HG03571 (cell line): ENCODE measurements at regions not wholly inside any gene's neighbourhood (a gene's known extent, or its start where the extent isn't known, plus 50 kb on each side); places are given as distances from the start of the nearest gene placed in this dataset.
"Not testable (repeated sequence)": the region's sequence is repeated elsewhere in the genome, so short reads cannot be mapped to it uniquely, and the experiment has no call there.

Experiments
- ATAC-seq: cut with Tn5 transposase; IDR thresholded peaks from one replicate; pipeline ENCODE4 v1.9.1; 2021; ENCODE audit not compliant: unreplicated experiment

DNA sequence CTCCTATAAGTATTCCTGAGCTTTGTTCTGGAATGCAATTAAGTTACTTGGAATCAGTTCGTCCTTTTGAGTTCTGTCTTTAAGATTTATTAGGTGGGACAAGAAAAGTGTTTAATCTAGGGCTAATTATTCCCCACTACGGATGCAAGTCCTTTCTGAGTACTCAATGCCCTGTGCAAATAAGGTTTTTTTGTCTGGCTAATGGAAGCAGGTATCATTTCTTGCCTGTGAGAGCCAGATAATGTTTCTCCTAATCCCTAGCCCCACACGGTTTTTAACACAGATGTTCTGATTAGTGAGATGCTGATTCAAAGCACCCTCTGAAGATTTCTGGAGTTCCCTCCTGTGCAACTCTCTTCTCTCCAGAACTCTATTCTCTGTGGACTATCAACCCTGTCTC is 296.6 kb upstream of the PRICKLE1 start:
- no peak for ATAC-seq

DNA sequence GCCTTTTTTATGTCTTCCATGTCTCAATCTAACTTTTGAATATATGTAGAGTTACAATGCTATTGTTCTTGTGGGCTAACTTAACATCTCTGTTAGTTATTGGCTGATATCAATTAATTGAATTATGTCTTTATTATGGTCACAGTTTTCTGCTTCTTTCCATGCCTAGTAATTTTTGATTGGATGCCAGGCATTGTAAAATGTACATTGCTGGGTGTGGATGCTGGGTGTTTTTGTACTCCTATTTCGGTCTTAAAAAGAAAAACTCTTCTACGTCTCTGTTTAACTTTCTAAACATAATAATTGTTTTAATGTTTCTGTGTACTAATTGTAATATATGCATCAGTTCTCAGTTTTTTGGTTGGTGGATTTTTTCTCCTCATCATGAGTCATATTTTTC is 296.1 kb upstream of the PRICKLE1 start:
- ATAC-seq, result no peak

DNA sequence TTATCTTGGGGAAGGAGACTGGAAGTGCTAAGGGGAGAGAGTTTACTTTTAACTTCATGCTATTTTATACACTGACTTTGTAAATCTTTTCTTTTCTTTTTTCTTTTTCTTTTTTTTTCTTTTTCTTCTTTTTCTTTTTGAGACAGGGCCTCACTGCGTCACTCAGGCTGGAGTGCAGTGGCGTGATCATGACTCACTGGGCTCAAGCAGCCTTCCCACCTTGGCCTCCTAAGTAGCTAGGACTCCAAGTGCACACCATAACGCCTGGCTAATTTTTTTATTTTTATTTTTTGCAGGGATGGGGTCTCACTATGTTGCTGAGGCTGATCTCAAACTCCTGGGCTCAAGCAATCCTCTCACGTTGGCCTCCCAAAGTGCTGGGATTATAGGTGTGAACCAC is 294.6 kb upstream of the PRICKLE1 start:
- no peak for ATAC-seq

DNA sequence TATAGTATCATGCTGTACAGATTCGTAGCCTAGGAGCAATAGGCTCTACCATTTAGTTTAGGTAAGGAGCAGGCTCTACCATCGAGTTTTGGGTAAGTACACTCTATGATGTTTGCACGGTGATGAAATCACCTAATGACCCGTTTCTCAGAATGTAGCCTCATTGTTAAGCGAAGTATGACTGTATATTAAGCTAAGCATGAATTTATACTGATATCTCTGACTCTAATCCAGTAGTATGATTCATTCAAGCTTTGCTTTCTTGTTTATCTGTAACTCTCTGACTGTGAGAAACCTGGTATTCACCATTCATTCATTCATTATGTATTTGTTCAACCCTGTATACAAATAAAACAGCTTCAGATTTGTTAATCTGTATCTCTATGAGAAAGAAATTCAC is 283.9 kb upstream of the PRICKLE1 start:
- no peak for ATAC-seq

DNA sequence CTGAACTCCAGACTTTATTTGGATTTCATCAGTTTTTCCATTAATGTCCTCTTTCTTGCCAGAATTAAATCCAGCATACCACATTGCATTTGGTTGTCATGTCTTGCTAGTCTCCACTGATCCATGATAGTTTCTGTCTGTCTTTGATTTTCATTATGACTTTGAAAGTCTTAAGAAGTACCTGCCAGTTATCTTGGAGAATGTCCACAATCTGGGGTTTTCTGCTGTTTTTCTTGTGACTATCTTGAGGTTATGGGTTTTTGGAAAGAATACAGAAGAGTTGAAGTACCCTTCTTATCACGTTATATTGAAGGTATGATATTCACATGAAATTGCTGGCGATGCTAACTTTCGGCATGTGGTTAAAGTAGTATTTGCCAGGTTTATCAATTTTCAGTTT is 282.3 kb upstream of the PRICKLE1 start:
- ATAC-seq, result no peak

DNA sequence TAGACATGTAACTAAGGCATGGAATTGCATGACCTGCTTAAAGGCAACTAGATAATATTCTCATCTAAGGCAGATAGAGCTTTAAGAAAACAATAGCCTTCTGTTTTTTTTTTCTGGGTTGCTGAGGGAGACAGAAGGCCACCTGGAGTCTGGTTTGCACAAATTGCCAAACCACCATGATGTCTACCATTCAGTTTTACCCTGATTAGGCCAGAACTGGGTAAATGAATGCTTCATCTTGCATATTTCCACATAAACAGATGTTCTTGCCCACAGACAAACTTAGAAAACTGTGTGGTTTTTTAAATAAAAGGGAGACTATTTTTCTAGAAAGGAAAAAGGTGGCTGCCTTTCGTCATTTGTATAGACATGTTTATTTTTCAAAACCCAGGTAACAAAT is 278.7 kb upstream of the PRICKLE1 start:
- no peak for ATAC-seq

DNA sequence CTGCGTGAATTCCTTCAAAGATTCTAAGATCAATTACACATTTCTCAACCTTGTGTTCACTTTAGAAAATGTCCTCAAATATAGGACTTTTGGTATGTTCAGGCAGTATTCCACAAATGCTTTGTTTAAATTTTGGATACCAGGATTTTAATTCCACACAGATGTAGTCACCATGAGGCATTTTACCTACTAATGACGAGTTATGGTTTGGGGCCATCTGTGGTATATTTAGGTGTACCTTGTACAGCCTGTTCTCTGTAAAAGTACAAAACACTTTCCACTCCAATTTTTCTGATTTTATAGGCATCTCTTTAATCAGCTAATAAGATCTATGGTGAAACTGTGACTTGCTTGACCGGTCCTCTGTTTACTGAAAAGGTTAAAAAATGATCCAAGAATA is 275.7 kb upstream of the PRICKLE1 start:
- no peak for ATAC-seq

DNA sequence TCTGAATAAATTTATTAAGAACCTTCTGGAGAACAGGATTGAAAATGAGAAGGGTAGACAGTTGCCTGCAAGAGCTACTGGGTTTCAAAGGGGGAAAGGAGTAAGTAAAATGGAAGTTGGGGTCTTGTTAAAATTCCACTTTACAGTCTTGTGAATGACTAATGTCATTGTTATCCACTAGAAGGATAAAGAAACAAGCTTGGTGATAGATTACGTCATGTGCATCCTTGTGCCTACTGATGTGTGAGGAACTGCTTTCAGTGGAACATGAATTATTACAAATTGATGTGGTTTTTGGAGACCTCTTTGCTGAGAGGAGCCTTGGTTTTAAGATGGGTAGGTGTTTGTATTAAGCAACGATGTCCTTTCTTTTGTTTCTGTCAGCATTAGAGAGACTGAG is 272.5 kb upstream of the PRICKLE1 start:
- no peak for ATAC-seq

DNA sequence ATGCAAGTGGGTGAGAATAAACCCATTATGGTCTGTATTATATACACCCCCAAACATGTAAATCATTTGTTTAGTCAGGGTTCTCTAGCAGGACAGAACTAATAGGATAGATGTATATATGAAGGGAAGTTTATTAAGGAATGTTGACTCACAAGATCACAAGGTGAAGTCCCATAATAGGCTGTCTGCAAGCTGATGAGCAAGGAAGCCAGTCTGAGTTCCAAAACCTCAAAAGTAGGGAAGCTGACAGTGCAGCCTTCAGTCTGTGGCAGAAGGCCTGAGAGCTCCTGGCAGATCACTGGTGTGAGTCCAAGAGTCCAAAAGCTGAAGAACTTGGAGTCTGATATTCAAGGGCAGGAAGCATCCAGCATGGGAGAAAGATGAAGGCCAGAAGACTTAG is 270.8 kb upstream of the PRICKLE1 start:
- ATAC-seq, result not testable (repeated sequence)

DNA sequence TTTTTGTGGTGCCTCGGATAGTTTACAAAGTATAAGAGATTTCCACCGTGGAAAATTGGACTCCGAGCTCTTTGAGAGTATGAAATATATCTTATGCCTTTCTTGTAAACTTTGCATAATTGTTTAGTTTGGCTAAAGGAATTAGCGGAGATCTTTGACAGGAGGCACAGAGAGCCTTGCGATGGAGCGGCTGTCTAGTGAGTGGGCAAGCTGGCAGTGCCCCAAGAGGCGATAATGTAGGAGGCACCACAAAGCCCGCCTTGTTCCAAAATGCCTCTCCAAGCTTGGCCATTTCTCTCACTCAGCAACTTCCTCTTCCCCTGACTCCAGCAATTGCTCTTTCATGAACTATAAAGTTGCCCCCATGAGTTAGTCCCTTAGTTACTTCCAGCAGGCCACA is 270.1 kb upstream of the PRICKLE1 start:
- ATAC-seq, result no peak

DNA sequence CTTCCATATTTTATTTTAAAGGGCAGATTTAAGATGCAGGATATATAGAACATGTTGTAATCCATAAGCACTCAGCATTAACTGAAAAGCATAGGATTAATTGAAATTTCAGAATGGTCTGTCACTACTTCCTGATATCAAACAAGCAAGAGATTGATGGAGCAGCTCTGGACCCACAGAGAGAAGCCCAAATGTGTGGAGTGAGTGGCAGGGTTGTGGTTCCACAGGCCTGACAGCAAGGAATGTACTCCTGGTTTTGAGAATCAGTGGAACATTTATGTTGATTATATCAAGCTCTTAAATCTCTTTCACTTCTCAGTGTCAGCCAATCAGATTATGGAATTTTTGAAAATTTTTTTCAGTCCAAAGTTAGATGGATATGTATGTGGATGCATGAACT is 267.6 kb upstream of the PRICKLE1 start:
- no peak for ATAC-seq

DNA sequence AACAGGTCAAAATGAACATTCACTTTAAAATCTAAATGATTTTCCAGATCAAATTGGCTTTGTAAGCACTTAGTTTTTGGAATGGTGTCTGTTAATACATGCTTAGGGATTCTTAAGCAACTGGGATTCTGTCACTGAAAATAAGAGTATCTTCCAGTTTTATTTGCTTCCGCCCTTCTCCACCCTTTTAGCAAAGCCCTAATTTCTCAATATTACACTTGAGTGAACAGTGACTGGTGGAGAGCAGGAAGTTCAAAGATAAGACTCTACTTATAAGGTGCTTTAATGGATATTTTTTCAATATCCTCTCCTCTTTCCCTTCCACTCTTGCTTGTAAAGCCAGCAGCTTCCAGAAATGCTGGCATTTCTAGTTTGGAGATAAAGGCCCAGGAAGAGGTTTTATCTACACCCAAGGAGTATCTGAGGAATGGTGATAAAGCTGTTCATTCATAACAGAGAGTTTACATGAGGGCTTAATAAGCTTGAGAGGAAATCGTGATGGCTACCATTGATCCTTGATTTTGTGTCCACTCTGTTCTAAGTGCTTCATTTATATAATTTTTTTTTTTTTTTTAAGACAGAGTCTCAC is 265.9 kb upstream of the PRICKLE1 start:
- no peak for ATAC-seq

DNA sequence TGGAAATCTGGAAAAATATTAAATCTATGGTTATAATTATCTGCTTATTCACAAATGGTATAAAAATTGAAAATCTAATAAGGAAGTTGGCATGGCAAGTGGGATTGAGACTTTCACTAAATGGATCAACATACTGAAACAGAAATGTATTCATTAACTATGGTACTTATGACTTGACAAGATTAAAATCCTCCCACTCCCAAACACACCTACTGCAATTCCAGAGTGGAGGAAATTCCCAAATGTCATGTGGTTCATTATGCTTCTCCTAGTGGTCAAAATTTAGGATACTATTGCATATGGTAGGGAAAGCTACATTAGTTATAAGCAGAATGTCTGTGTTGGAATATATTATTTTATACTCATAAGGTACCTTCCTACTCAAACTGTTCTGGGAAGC is 265.3 kb upstream of the PRICKLE1 start:
- no peak for ATAC-seq

DNA sequence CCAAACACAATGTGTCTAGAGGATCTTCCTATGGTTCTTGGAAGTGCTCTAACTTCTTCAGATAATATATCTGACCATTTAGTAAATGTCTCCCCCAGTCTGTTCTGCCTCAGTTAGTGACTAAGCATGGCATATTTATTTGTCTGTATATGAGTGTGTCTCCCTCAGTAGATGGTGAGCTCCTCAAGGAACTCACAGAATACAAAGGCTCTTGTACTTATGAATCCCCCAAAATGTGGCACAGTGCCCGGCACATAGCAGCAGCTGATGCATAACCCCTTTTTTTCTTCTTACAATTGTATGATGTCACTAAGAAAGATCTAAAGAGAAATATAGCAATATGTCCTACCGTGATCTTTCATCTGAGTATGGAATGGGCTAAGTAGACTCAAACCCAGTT is 264.7 kb upstream of the PRICKLE1 start:
- no peak for ATAC-seq

DNA sequence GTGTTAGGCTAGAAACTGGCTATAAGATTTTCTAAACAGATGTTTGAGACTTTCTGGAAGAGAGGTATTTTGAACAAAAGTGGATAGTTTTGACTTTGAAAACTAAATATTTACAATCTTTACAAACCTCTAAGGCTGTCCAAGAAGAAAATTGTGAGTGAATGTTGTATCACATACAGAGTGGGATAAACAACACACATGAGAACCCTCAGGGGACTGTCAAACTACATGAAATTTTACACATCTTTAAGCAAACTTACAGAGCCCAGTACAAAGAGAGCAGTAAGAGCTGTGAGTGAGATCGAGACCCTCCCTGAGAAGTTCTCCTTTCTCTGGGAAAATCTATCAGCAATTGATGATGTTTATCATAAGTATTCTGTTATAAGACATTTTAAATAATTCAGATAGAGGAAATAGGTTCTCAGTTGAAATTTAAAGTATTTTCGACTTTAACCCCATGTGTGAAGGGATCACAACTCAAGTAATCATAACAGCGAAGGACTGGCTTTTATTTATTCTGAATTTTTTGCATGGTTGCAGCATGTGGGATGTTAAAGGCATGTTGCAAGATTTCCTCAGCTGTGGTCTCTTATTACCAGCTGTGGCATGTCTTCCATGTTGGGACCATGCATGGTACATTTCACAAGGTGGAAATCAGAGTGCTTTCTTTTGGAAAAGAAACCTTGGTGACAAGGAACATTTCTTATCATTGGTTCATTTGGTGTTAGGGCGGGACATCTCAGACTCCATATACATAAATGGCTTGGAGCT is 264.0 kb upstream of the PRICKLE1 start:
- ATAC-seq, result no peak

DNA sequence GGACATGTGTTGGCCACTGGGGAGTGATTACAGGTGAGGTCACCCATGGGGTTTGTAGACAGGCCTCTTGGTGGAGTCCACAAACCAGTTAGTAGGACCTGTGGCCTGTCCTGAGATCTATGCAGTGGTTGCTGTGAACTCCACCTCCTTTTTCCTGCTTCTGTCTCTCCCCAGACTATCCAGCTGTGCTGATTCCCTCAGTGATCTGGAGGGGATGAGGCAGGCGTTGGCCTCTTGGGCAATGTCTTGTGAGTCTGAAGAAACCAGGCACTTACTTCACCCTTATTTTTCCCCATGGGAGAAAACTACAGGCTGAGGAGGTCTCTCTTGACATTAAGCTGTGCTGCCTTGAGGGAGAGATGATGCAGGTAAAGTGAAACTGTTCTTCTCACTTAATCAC is 257.2 kb upstream of the PRICKLE1 start:
- ATAC-seq, result no peak

DNA sequence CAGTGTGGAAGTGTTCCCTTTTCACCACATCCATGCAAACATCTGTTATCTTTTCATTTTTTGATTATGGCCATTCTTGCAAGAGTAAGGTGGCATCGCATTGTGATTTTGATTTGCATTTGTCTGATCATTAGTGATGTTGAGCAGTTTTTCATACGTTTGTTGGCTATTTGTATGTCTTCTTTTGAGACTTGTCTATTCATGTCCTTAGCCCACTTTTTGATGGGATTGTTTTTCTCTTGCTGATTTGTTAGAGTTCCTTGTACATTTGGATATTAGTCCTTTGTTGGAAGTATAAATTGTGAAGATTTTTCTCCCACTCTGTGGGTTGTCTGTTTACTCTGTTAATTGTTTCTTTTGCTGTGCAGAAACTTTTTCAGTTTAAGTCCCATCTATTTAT is 244.5 kb upstream of the PRICKLE1 start:
- no peak for ATAC-seq

DNA sequence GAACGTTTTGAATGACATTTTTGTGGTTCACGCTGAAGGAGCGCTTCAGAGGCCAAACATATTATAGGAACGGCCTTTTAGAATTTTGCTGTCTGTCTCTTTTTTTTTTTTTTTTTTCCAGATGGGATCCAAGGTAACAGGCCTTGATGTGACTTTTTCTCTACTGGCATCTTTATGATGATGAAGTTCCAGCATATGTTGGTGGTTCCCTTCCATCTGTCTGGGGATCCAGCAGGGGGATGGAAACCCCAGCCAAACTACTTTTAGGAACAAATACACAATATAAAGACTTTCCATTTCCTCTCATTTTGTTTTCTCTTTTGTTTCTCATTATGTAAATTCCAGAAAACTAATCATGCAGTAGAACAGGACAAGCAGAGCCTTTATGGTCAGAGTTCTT is 239.3 kb upstream of the PRICKLE1 start:
- ATAC-seq, result no peak

DNA sequence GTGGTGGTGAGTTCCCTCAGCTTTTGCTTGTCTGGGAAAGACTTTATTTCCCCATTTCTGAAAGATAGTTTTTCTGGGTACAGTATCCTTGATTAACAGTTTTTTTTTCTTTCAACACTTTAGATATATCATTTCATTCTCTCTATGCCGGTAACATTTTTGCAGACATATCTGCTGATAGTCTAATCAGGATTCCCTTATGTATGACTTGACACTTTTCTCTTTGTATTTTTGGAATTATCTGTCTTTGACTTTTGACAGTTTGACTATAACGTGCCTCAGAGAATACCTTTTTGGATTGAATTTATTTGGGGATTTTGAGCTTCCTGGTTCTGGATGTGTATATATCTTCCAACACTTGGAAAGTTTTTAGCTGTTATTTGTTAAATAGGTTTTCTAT is 234.8 kb upstream of the PRICKLE1 start:
- no peak for ATAC-seq

DNA sequence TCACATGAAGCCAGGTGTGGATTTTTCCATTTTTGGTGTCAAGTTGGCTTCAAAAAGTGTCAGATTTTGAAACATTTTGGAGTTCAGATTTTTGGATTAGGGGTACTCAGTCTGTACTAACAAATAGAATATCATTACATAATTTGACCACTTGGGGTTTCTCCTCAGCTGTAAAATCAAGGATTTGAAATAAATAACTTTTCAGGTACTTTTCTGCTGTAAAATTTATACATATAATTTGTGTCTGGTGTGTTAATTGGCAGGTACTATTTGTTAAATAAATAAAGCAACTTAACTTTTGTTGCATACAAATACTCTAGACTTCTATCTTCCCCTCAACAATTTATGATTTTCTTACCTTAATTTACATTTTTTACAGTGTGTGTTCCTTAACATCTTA is 234.1 kb upstream of the PRICKLE1 start:
- ATAC-seq, result no peak

DNA sequence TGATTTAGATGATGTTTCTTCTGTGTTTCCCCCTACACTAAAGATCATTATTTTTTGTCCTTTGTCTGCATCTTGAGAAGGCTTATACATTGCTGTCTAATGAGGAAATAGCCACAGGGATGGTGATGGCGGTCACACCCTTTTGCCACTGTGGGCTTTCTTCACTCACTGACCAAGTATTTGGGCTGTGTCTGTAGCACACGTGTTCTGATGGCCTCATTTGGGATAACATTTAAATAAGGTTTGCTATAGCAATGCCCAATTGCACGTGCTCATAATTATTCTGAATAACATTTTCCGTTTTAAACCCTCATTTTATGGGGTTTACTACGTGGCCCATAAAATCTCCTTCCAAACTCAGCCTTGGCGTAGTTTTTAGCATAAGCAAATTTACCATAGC is 230.3 kb upstream of the PRICKLE1 start:
- no peak for ATAC-seq

DNA sequence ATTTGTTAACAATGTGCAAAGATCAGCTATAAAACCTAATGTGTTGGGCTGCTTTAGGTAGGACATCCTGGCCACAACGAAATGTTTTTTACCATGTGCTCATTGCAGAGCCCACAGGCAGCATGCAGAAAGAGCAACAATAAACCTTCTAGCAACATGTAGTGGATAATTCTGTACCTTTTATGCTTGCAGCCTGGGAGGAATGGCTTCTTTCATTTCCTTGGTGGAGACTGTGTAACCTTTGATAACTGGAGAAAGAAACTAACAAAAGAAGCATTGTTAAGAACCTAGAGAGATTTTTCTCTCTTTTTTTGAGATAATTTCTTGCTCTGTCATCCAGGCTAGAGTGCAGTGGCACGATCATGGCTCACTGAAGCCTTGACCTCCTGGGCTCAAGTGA is 225.5 kb upstream of the PRICKLE1 start:
- ATAC-seq, result no peak

DNA sequence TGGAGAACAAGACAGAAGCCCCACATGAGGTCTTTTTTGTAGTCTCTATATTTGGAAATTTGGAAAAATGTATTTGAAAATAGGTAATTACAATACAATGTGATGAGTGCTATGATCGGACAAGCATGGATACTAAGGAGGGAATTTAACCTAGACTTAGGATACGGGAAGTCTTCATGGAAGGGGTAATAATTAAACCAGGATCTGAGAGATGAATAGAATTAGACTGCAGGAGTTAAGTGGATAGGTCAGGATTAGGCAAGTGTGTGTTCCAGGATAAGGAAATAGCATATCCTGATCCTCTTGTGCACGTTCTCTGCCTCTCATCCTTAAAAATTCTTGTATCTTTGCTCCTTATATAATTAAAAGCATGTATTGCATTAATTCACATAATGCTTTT is 223.3 kb upstream of the PRICKLE1 start:
- ATAC-seq, result no peak
